HG03575 (cell line): ENCODE measurements at regions not wholly inside any gene's neighbourhood (a gene's known extent, or its start where the extent isn't known, plus 50 kb on each side); places are given as distances from the start of the nearest gene placed in this dataset.

ENCODE experiments used
- ATAC-seq: cut with Tn5 transposase; IDR thresholded peaks from one replicate; pipeline ENCODE4 v1.9.1; 2021; ENCODE audit not compliant: unreplicated experiment, insufficient number of reproducible peaks, low FRiP score; ENCODE audit errors: extremely low read depth

GRCh38 chr11:127182586-127183203 lies 182.1 kb upstream of the KIRREL3 start:
- no peak for ATAC-seq

GRCh38 chr11:127157225-127157624 lies 156.7 kb upstream of the KIRREL3 start:
- no peak for ATAC-seq

GRCh38 chr11:127149410-127149809 lies 148.8 kb upstream of the KIRREL3 start:
- no peak for ATAC-seq

- ATAC-seq = no peak
Measured at GRCh38 chr11:127143251-127143650, 142.7 kb upstream of the KIRREL3 start.

- no peak for ATAC-seq
Measured at GRCh38 chr11:127138613-127139012, 138.0 kb upstream of the KIRREL3 start.

DNA sequence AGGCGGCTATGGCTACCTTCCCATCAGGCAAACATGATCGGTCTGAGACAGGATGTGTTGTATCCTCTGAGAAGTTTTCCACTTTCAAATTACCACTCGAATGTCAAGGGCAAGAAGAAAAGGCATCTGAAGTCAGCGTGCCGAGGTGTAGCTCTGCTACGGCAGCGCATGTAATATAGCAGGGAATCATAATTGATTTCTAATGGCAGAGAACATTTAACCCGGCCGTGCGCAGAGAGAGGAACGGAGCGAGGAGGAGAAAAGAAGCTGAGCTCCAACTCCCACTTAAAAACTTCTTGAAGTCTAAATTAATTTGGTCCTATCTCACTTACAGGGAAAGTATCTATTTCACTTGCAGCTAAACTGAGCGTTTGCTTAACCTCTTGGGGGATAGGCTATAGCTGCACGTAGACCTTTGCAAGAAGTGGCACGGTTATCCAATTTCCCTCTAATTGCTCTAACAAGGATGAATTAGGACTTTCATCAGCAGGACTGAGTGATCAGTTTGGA lies 137.3 kb upstream of the KIRREL3 start:
- ATAC-seq = no peak

GRCh38 chr11:127136438-127136837 lies 135.9 kb upstream of the KIRREL3 start:
- no peak for ATAC-seq

DNA sequence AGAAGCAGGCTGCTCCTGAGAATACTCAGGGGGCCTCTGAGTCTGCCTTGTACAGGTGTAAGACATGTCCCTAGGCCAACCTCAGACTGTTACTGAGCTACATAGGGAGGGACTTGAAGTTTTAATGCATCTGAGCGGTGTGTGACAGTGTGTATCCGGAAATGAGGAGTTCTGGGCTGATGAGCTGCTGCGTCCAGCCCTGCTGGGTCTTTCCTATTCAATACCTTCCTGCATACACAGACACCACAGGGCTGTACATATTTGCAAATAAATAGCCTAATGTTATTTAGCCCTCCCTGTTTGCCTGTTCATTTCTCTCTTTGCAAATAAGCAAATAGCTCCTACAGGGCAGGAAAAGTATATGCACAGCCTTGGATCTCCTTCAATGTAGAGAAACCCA lies 134.7 kb upstream of the KIRREL3 start:
- ATAC-seq = no peak

DNA sequence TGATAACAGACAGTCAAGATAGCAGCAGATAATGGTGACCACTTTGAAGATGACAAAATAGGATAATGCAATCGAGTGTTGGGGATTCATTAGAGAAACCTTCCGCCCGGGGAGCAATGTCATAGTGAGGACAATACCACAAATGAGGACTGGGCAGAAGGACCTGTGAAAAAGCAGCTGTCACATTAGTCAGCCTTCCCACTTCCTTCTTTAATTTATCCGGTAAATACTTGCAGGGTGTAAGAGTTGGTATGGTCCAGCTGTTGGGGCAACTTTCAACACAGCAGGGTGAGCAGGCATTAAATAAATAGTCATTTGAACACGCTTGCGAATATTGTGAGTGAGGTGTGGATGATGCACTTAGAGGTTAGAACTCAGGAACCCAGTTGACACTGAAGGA lies 132.5 kb upstream of the KIRREL3 start:
- ATAC-seq = no peak

DNA sequence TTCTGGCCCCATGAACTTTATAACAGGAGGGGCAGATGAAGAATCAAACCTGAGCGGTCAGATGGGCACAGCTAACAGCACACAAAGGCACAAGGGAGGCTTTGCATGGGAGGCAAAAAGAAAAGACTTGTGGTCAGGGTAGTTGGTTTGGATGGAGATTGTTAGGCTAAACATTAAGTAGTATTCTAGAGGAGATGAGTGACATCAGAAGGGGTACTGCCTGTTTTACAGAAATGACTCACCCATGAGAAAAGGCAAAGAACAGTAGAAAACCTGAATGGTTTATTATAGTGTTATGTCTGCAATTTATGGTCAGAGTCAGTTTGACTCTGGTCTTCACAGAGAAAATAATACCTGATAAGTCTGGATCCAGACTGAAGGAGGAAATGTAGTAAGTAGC lies 129.8 kb upstream of the KIRREL3 start:
- ATAC-seq = no peak

GRCh38 chr11:127126986-127127385 lies 126.4 kb upstream of the KIRREL3 start:
- ATAC-seq = no peak

GRCh38 chr11:127119356-127119755 lies 118.8 kb upstream of the KIRREL3 start:
- ATAC-seq = no peak

- ATAC-seq = no peak
Measured at GRCh38 chr11:127118811-127119210, 118.2 kb upstream of the KIRREL3 start.

DNA sequence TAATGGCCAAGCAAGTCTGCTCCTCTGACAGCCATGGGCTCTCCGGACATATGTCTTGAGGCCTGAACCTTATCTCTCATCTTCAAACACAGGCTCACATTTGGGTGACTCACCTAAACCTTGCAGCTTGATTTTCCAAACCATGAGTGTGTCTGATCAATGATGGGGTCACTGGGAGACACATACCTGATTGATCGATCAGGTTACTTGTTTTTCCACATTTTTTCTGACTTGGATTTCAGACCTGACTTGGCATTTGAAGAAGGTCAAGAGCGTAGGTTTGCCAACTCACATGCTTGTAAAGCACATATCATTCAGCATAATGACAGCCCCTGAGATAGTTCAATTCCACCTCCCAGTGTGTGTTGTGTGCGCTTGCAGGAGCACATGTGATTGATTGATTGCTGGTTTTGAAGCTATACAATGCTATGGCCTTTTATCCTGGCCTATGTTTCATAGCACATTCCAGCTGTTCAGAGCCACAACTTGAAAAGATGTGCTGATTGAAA lies 116.7 kb upstream of the KIRREL3 start:
- no peak for ATAC-seq

DNA sequence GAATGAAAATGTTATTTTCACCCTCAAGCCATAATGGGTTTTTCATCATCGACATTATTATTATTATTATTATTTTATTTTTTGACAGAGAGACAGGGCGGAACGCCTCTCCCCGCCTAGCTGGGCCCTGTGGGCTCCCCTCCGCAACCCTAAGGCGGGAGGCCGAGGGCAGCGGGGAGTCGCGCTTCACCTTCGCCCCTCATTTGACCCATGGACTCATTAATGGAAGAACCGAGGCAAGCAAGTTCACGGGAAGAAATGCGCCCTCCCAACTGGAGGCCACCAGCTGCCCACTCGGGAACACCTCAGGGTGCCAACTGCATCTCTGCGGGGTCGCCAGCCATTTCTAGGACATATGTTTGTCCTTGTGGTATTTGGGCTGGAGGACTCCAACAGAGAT lies 115.3 kb upstream of the KIRREL3 start:
- ATAC-seq = no peak

GRCh38 chr11:127114035-127114434 lies 113.5 kb upstream of the KIRREL3 start:
- no peak for ATAC-seq

- ATAC-seq = no peak
Measured at GRCh38 chr11:127110542-127110941, 110.0 kb upstream of the KIRREL3 start.

DNA sequence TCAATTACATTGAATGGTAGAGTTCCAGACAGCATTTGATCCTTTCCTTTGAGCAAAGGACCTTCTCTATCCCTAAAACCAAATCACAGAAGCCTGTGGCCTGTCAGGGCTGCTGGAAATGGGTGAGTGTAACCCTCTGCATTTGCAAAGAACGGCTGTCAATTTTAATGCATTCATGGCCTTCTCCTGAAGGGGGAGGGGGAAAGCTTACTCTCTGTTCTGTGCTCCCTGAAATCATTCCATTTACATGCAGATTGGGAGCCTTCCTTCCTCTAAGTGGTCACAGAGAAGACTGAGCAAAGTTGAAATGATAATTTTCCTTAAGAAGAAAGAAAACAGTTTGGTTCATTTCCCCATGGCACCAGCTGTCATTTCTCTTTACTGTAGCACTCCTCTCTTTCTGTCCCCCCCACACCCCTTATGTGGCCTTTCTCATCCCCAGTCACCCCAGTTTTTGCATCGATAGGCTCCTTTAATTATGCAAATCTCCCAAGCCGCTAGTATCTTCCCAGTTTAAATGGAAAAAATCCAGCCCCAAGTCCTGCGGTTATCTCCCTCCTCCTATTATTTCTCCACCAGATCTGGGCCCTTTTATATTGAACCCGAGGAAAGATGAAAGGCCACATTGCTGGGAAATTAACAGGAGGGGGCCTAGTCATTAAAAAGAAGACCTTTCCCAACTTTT lies 109.4 kb upstream of the KIRREL3 start:
- ATAC-seq = no peak

GRCh38 chr11:127108838-127109237 lies 108.3 kb upstream of the KIRREL3 start:
- no peak for ATAC-seq

GRCh38 chr11:127106938-127107337 lies 106.4 kb upstream of the KIRREL3 start:
- no peak for ATAC-seq
